ENCODE measurements at regions not wholly inside any gene's neighbourhood (a gene's known extent, or its start where the extent isn't known, plus 50 kb on each side); places are given as distances from the start of the nearest gene placed in this dataset.

DNA sequence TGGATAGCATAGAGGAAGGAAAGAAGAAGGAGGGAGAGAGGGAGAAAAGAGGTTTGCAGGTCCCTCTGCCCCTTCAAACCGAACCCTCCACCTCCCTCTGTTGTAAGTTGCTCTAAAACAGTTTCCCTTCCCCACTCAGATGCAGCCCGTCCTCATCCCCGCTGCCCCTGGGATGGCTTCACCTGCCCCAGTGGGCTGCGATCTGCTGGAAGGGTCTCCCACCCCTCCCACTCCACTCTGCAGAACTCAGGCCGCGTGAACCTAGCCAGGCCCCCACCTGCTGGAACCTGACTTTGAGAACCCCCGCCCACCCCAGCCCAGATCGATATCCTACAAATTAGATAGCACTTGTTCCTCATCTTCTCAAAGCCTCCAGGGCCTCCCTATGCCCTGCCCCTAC is 190.8 kb downstream of the DLL1 start:
- TF ChIP-seq, protein P1, sequence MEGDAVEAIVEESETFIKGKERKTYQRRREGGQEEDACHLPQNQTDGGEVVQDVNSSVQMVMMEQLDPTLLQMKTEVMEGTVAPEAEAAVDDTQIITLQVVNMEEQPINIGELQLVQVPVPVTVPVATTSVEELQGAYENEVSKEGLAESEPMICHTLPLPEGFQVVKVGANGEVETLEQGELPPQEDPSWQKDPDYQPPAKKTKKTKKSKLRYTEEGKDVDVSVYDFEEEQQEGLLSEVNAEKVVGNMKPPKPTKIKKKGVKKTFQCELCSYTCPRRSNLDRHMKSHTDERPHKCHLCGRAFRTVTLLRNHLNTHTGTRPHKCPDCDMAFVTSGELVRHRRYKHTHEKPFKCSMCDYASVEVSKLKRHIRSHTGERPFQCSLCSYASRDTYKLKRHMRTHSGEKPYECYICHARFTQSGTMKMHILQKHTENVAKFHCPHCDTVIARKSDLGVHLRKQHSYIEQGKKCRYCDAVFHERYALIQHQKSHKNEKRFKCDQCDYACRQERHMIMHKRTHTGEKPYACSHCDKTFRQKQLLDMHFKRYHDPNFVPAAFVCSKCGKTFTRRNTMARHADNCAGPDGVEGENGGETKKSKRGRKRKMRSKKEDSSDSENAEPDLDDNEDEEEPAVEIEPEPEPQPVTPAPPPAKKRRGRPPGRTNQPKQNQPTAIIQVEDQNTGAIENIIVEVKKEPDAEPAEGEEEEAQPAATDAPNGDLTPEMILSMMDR (conservative IDR thresholded peaks at IDR 0.05; ENCODE audit: low read depth, low read length) = no peak
- no peak for TF ChIP-seq EZH2 (IDR thresholded peaks at IDR 0.05; ENCODE audit: borderline replicate concordance, low read depth, low read length, poor library complexity, severe bottlenecking)
